OCI-LY1 (cell line): ENCODE measurements at regions not wholly inside any gene's neighbourhood (a gene's known extent, or its start where the extent isn't known, plus 50 kb on each side); places are given as distances from the start of the nearest gene placed in this dataset.

Experiments
- H2AFZ ChIP-seq: fragments of 200-600 bp; sonication (generic), shearing (Covaris generic); 2 replicates; pipeline ENCODE4 v1.6.0; 2014; ENCODE audit warnings: antibody characterized with exemption, mild to moderate bottlenecking, low read length
- H3F3A ChIP-seq: fragments of 200-600 bp; sonication (generic), shearing (Covaris generic); 2 replicates; pipeline ENCODE4 v1.6.0; 2014; ENCODE audit warnings: mild to moderate bottlenecking, antibody characterized with exemption, low read length, moderate library complexity; ENCODE audit not compliant: insufficient read depth
- H3K27ac ChIP-seq: fragments of 200-600 bp; sonication (generic); 2 replicates; pipeline ENCODE4 v1.5.1; 2014; ENCODE audit warnings: low read length, mixed run types, mild to moderate bottlenecking, low read depth; ENCODE audit not compliant: poor library complexity, severe bottlenecking
- H3K27me3 ChIP-seq: fragments of 200-600 bp; sonication (generic); 2 replicates; pipeline ENCODE4 v1.6.0; 2014; ENCODE audit warnings: antibody characterized with exemption, mild to moderate bottlenecking, low read length, moderate library complexity; ENCODE audit not compliant: insufficient read depth
- H3K36me3 ChIP-seq: fragments of 200-600 bp; sonication (generic); 2 replicates; pipeline ENCODE4 v1.6.1; 2014; ENCODE audit warnings: mild to moderate bottlenecking, antibody characterized with exemption, low read length, moderate library complexity, mixed read lengths; ENCODE audit not compliant: insufficient read depth
- H3K4me1 ChIP-seq: fragments of 200-600 bp; sonication (generic); 2 replicates; pipeline ENCODE4 v1.5.1; 2014; ENCODE audit warnings: mild to moderate bottlenecking, low read length, moderate library complexity; ENCODE audit not compliant: insufficient read depth, severe bottlenecking
- H3K4me2 ChIP-seq: fragments of 200-600 bp; sonication (generic), shearing (Covaris generic); 2 replicates; pipeline ENCODE4 v1.6.1; 2014; ENCODE audit warnings: low read length
- H3K4me3 ChIP-seq: fragments of 200-600 bp; sonication (generic); 2 replicates; pipeline ENCODE4 v1.5.1; 2014; ENCODE audit warnings: low read length, low read depth, mild to moderate bottlenecking, mixed read lengths; ENCODE audit not compliant: poor library complexity, severe bottlenecking
- H3K79me2 ChIP-seq: fragments of 200-600 bp; shearing (Covaris generic); 2 replicates; pipeline ENCODE4 v1.6.1; 2016; ENCODE audit warnings: mixed run types, low read length, mixed read lengths; ENCODE audit not compliant: insufficient read depth
- H3K9ac ChIP-seq: fragments of 200-600 bp; sonication (generic), shearing (Covaris generic); 2 replicates; pipeline ENCODE4 v1.6.1; 2014; ENCODE audit warnings: mild to moderate bottlenecking, low read length, mixed read lengths
- H3K9me2 ChIP-seq: fragments of 200-600 bp; sonication (generic), shearing (Covaris generic); 2 replicates; pipeline ENCODE4 v1.6.1; 2014; ENCODE audit warnings: low read depth, mild to moderate bottlenecking, low read length, mixed read lengths
- H3K9me3 ChIP-seq: fragments of 200-600 bp; shearing (Covaris generic); 2 replicates; pipeline ENCODE4 v1.6.1; 2014; ENCODE audit warnings: low read length, mixed read lengths
- H4K20me1 ChIP-seq: fragments of 200-600 bp; sonication (generic), shearing (Covaris generic); 2 replicates; pipeline ENCODE4 v1.6.0; 2016; ENCODE audit warnings: mild to moderate bottlenecking, low read length; ENCODE audit not compliant: insufficient read depth
- EZH2 ChIP-seq: fragments of 200-600 bp; sonication (generic), shearing (Covaris generic); IDR thresholded peaks from 2 replicates; pipeline ENCODE4 v1.8.0; 2017; ENCODE audit warnings: borderline replicate concordance, mixed run types, mild to moderate bottlenecking, antibody characterized with exemption, low read length, moderate library complexity, mixed read lengths
- TF ChIP-seq, protein P1 (sequence below): fragments of 200-600 bp; sonication (generic), shearing (Covaris generic); IDR thresholded peaks from 2 replicates; pipeline ENCODE4 v1.5.1; 2017; ENCODE audit warnings: mild to moderate bottlenecking, antibody characterized with exemption, low read length, moderate library complexity, mixed read lengths

DNA sequence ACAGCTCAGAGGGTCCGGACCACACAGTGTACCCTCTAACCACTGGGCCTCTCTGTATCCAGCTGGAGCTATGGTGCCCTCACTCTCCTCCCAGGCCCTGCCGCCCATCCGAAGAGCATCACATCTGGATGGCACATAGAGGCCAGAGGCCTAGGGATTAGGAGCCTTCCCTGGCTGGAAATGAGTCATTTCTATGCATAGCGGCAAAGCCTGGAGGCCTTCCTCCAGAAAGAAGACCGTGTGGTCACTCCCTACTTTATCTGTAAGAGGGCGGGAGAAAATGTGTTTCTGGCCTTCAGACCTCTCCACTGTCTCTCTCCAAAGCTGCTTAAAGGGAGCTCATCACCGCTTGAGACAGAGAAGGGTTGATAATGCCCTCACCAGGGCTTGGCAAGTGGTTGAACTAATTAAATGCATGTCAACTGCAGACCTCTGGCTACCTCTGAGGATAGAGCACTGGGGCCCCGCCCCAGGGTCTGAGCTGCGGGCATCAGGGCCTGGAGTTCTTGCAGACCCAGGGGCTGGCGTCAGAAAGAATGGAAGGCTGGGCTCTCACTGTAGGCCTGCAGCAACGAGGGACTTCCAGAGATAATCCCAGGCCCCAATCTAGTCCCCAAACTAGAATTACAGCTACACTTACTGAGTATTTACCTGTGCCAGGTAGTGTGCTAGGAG is 122.2 kb downstream of the IRX5 start:
- TF ChIP-seq, protein P1, sequence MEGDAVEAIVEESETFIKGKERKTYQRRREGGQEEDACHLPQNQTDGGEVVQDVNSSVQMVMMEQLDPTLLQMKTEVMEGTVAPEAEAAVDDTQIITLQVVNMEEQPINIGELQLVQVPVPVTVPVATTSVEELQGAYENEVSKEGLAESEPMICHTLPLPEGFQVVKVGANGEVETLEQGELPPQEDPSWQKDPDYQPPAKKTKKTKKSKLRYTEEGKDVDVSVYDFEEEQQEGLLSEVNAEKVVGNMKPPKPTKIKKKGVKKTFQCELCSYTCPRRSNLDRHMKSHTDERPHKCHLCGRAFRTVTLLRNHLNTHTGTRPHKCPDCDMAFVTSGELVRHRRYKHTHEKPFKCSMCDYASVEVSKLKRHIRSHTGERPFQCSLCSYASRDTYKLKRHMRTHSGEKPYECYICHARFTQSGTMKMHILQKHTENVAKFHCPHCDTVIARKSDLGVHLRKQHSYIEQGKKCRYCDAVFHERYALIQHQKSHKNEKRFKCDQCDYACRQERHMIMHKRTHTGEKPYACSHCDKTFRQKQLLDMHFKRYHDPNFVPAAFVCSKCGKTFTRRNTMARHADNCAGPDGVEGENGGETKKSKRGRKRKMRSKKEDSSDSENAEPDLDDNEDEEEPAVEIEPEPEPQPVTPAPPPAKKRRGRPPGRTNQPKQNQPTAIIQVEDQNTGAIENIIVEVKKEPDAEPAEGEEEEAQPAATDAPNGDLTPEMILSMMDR, result no peak
- no peak for TF ChIP-seq EZH2
- H3K36me3 ChIP-seq, result no peaks in the 10 kb centered on the region
- no peaks in the 10 kb centered on the region for H3K4me1 ChIP-seq
- H3K9me3 ChIP-seq, result no peaks in the 10 kb centered on the region
- no peak overlapping the region for H3K27ac ChIP-seq
- no peaks in the 10 kb centered on the region for H3F3A ChIP-seq
- H3K79me2 ChIP-seq, result no peaks in the 10 kb centered on the region
- H3K9ac ChIP-seq, result no peak overlapping the region
- no peak overlapping the region for H3K4me2 ChIP-seq
- no peaks in the 10 kb centered on the region for H4K20me1 ChIP-seq
- no peaks in the 10 kb centered on the region for H3K9me2 ChIP-seq
- H2AFZ ChIP-seq, result no peak overlapping the region
- H3K27me3 ChIP-seq, result no peaks in the 10 kb centered on the region; the same call in 1 of the 2 replicates
- no peak overlapping the region for H3K4me3 ChIP-seq

DNA sequence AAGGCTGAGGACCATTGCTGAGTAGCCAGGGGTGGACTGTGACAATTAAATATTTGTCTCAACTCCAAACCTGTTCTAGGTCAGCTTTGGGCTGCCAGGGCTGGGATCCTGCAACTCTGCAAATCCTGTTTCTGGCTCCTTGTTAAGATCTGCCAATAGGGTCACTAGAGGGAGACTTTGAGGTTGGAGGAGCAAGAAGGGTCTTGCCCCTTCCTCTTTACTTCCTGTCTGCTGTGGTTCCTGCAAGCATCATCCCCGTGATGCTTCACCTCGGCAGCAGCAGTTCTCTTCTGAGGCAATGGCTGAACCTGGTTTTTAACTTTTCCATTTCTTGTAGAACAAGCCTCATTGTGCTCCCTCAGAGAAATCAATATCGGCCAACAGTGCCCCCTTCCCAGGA is 124.6 kb downstream of the IRX5 start:
- no peaks in the 10 kb centered on the region for H3K36me3 ChIP-seq
- H3K9me2 ChIP-seq, result no peaks in the 10 kb centered on the region
- TF ChIP-seq, protein P1, result no peak
- TF ChIP-seq EZH2, result no peak
- no peaks in the 10 kb centered on the region for H3K9me3 ChIP-seq
- H3K27ac ChIP-seq, result no peak overlapping the region
- no peaks in the 10 kb centered on the region for H3F3A ChIP-seq
- no peaks in the 10 kb centered on the region; the same call in 1 of the 2 replicates for H3K27me3 ChIP-seq
- H2AFZ ChIP-seq, result no peak overlapping the region
- no peaks in the 10 kb centered on the region for H3K79me2 ChIP-seq
- H3K4me1 ChIP-seq, result no peaks in the 10 kb centered on the region
- H3K4me2 ChIP-seq, result no peak overlapping the region
- no peak overlapping the region for H3K9ac ChIP-seq
- no peak overlapping the region for H3K4me3 ChIP-seq
- H4K20me1 ChIP-seq, result no peaks in the 10 kb centered on the region

DNA sequence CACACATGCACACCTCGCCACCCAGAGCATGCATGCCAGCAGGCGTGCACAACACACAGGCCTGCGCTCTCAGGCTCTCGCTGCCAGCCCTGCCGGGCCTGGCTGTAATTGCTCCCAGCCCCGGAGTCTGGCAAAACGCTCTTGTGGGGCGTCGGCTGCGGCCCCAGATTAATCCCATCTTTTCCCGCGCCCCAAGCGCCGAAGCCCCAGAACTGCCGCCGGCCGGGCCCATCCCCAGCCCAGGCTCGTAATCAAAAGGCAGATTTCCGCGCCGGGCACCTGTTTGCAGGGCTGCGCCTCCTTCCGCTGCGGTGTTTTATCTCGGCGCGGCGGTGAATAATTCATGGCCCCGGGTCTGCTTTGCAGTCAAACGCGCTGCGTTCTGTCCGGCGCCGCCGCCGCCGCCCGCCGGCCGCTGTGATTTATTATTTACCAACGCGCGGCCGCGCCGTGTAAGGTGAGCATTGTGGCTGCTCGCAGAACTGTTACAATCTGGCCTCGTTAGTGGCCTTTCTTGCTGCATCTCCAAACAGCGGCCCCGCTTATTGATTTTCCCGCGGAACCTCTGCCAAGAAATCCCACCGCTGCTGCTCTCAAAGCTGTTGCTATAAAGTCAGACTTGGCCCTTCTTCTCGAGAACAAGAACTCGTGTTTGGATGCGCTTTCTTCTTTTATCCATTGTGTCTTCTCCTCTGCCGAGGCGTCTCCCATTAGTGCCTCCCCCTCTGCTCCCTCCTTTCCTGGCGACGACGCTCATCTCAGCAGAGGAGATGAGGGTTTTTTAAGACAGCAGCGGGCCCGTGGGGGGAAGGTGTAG is 126.1 kb downstream of the IRX5 start:
- Histone ChIP-seq H3F3A (no peaks in the 10 kb centered on the region), H3K27ac (no peak overlapping the region), H4K20me1 (no peaks in the 10 kb centered on the region), H3K4me1 (no peaks in the 10 kb centered on the region), H3K79me2 (no peaks in the 10 kb centered on the region), H3K36me3 (no peaks in the 10 kb centered on the region), H3K9ac (no peak overlapping the region), H2AFZ (no peak overlapping the region), H3K9me2 (no peaks in the 10 kb centered on the region), H3K4me2 (no peak overlapping the region), H3K4me3 (no peak overlapping the region), H3K9me3 (no peaks in the 10 kb centered on the region), H3K27me3 (no peaks in the 10 kb centered on the region; the same call in 1 of the 2 replicates)
- TF ChIP-seq, protein P1, result no peak
- TF ChIP-seq EZH2, result no peak
